ENCODE measurements at regions not wholly inside any gene's neighbourhood (a gene's known extent, or its start where the extent isn't known, plus 50 kb on each side); places are given as distances from the start of the nearest gene placed in this dataset.

DNA sequence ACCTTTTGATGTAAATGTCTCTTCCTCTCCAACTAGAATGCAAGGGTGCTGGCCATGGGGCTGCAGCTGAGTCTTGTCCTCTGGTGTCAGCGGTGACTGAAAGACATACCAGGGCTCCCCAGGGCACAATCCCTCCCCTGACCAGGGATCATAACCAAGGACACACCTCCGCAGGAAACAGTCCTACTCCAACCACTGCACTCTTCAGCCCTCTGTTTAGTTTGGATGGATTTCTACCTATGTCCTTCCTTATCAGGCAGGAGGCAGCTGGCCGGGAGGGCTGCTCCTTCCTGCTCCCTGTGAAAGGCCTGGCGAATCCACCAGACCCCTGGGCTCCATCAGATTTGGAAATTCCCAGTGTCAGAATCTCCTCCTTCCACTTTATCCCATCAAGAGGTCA lies 185.2 kb upstream of the ID2 start:
- intact Hi-C loops (cut with DNase I; ENCODE audit: low total_unique reads): no loop called here
- no peak for DNase-seq
- H3K27ac ChIP-seq: peak overlapping the region in 1 of 4 donors; percentile 20

DNA sequence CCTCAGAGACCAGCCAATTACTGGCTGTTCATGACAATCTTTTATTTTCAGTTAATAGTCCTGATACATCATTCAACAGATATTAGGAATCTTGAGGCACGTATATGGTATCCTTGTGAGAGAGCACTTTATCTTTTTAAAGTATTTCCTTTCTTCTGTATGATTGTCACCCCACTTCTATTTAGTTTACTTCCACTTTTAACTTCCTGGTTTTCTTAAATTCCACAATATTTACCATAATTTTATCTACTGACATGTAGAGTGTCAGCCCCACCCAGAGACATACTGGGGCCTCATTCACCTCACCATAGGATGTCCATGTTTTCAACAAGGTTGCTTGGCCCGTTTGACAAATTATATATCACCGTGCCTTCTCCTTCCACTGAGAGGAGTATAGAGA lies 182.9 kb upstream of the ID2 start:
- DNase-seq (no peak), ATAC-seq (no peak)
- intact Hi-C loops (cut with DNase I; ENCODE audit: low total_unique reads): no loop called here
- H3K9me3 ChIP-seq: no peaks in the 10 kb centered on the region
- in situ Hi-C loops (cut with MboI; ENCODE audit: low sequenced_read_pairs in 4 of 4): no loop called here
- no peaks in the 10 kb centered on the region for H3K36me3 ChIP-seq
- no peak overlapping the region for H3K4me3 ChIP-seq
- H3K27ac ChIP-seq: no peak overlapping the region
- no peaks in the 10 kb centered on the region for H3K27me3 ChIP-seq
- no peak for TF ChIP-seq POLR2A (IDR thresholded peaks at IDR 0.05)
- TF ChIP-seq, protein P1, sequence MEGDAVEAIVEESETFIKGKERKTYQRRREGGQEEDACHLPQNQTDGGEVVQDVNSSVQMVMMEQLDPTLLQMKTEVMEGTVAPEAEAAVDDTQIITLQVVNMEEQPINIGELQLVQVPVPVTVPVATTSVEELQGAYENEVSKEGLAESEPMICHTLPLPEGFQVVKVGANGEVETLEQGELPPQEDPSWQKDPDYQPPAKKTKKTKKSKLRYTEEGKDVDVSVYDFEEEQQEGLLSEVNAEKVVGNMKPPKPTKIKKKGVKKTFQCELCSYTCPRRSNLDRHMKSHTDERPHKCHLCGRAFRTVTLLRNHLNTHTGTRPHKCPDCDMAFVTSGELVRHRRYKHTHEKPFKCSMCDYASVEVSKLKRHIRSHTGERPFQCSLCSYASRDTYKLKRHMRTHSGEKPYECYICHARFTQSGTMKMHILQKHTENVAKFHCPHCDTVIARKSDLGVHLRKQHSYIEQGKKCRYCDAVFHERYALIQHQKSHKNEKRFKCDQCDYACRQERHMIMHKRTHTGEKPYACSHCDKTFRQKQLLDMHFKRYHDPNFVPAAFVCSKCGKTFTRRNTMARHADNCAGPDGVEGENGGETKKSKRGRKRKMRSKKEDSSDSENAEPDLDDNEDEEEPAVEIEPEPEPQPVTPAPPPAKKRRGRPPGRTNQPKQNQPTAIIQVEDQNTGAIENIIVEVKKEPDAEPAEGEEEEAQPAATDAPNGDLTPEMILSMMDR (IDR thresholded peaks at IDR 0.05 in 4 of 5, conservative IDR thresholded peaks at IDR 0.05 in 1 of 5): no peak
- H3K4me1 ChIP-seq: peaks cover 4 to 15% of the 10 kb centered on the region in 2 donors

More for the DNA sequence above, 185.2 kb upstream of the ID2 start:
- Histone ChIP-seq H3K4me3 (no peak overlapping the region), H3K4me1 (peaks cover 4 to 15% of the 10 kb centered on the region in 2 donors), H3K36me3 (no peaks in the 10 kb centered on the region), H3K9me3 (no peaks in the 10 kb centered on the region), H3K27me3 (no peaks in the 10 kb centered on the region)
- in situ Hi-C loops (cut with MboI; ENCODE audit: low sequenced_read_pairs in 4 of 4): no loop called here
- no peak for ATAC-seq
- TF ChIP-seq, protein P1 (IDR thresholded peaks at IDR 0.05 in 4 of 5, conservative IDR thresholded peaks at IDR 0.05 in 1 of 5): no peak
- TF ChIP-seq POLR2A (IDR thresholded peaks at IDR 0.05): no peak

DNA sequence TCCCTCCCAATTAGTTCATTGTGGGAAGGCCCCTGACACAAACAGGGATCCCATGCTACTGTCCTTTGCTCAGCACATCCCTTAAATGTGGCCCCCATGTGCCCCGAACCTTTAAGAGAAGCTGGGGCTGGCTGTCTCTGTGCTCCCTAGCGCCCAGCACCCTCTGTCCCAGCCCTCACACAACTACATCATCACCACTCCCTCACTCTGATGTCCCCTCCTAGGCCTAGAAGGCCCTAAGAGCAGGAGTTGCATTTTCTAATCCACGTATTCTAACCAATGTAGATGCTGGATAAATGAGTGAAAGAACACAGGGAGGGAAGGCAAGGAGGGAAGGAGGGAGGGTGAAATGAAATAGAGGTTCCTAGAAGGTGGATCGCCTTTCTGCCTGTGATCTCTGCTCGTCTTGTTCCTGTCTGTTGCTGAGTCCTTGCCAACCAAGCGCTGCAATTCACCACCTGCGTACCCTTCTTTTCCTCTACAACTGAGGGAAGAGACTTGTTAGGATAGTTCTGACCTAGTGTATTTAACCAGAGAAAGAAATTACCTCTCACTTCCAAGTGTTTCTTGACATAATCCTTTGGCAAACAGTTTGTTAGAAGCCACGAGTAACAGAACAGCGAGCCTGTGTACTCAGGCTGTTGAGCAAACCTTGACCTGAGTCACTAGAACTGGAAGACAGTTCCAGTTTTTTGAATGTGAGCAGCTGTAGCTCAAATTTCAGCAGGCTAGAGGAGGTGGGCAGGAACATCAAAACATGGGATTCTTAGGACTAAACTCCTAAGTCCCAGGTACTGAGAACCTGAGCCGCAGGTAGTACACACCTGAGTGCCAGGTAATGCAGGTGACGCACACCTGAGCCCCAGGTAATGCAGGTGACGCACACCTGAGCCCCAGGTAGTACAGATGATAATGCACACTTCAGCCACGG lies 181.5 kb upstream of the ID2 start:
- TF ChIP-seq, protein P1 (IDR thresholded peaks at IDR 0.05 in 4 of 5, conservative IDR thresholded peaks at IDR 0.05 in 1 of 5): no peak
- TF ChIP-seq POLR2A (IDR thresholded peaks at IDR 0.05): no peak
- DNase-seq (no peak), ATAC-seq (peak; percentile 89 to 92)
- in situ Hi-C loops (cut with MboI; ENCODE audit: low sequenced_read_pairs in 4 of 4): no loop called here
- intact Hi-C loops (cut with DNase I; ENCODE audit: low total_unique reads): no loop called here
- Histone ChIP-seq H3K4me1 (peaks cover 4 to 15% of the 10 kb centered on the region in 2 donors), H3K27ac (peak overlapping the region in 2 of 4 donors; percentile 15 to 46), H3K4me3 (no peak overlapping the region), H3K9me3 (no peaks in the 10 kb centered on the region), H3K27me3 (no peaks in the 10 kb centered on the region), H3K36me3 (no peaks in the 10 kb centered on the region)

DNA sequence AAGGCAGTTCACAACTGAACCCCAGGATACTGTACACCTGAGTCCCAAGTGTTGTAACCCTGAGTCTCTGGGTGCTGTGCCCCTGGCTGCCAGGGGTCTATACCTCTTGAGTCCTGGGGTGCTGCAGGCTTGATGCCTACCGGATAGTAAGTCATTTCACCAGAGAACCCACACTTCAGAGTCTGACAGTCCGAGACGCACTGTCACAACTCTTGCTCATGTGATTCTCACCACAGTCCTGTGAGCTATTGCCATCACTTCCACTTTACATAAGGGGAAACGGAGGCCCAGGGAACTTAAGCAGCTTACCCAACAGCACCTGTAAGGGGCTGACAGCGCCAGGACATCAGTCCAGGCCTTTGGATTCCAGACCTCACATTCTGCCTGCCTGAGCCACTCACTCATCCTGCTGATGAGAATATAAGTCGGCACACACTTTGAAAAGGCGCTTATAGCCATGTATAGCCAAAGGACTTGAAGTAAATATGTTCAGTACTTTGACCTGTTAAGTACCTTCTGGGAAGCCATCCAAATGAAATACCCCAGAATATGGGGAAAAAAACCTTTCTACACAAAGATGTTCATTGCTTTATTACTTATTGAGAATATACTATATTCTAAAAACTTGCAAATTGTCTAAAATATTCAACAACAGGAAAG lies 180.7 kb upstream of the ID2 start:
- no peak for DNase-seq
- Histone ChIP-seq H3K27me3 (no peaks in the 10 kb centered on the region), H3K9me3 (no peaks in the 10 kb centered on the region), H3K36me3 (no peaks in the 10 kb centered on the region), H3K4me1 (peaks cover 4 to 7% of the 10 kb centered on the region in 2 donors), H3K27ac (no peak overlapping the region), H3K4me3 (no peak overlapping the region)
- intact Hi-C loops (cut with DNase I; ENCODE audit: low total_unique reads) (no loop called here), in situ Hi-C loops (cut with MboI; ENCODE audit: low sequenced_read_pairs in 4 of 4) (no loop called here)
- TF ChIP-seq, protein P1 (IDR thresholded peaks at IDR 0.05 in 4 of 5, conservative IDR thresholded peaks at IDR 0.05 in 1 of 5): no peak
- no peak for TF ChIP-seq POLR2A (IDR thresholded peaks at IDR 0.05)
- no peak for ATAC-seq
